AML-193 (cell line): ENCODE measurements at regions not wholly inside any gene's neighbourhood (a gene's known extent, or its start where the extent isn't known, plus 50 kb on each side); places are given as distances from the start of the nearest gene placed in this dataset.

Experiments used
- DNase-seq, 2 experiments: peaks; one replicate each; lab custom pipeline; 2025; lab: John Stamatoyannopoulos, UW

DNA sequence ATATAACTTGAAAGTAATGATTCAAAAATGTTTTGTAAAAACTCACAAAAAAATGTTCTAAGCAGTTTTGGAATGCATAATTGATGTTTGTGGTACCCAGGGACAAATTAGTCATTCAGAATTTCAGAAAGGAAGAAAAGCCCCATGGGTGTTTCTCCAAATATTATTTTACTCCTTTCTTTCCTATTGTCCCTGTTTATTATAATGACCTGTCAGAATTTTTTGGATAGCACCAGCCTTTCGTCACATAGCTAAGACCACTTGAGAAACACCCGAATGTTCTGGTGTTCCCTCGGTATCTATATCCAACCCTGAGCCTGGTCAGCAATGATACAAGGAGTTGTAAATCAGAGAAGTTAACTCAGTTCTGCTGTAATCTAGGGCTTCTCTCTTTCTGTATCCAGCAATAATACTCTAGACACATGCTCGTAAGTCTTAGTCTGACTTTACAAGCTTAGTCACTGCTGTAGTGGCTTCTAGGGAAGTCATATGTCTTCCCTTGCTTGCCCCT lies 64.8 kb upstream of the MEOX2 start:
- DNase-seq, result no peak

DNA sequence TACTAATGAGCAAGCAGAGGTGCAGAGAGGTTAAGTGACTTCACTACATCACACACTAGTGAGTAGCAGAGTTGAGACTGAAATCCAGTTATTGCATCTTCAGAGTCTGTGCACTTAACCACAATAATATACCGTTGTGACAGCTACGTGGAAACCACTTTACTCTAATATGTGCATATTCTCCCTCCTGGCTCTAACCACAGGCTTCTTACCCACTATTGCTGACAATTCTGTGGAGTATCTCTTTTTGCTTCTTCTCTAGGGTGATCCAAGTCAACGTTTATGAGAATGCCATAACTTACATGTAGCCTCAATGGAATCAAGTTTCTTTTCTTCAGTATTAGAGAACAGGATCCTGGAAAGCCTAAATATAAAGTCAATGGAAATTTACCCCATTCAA lies 64.2 kb upstream of the MEOX2 start:
- DNase-seq, result no peak

DNA sequence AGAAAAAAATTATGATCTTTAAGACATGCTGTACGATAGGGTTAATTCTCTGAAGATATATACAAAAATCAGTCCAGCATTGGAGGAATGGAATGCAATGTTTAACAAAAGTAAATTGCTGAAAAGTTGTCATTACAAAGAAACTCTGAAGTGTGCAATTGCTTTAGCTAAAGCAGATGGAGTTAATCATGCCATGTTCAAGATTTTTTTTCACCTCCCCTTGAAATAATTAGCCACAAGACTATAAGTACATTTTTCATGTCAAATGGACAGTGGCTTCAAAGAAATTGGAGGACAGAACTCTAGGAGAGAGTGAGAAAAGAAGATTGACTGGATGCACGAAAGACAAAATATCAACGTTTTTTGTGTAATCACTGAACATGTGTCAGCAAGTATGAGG lies 63.1 kb upstream of the MEOX2 start:
- DNase-seq, result no peak

DNA sequence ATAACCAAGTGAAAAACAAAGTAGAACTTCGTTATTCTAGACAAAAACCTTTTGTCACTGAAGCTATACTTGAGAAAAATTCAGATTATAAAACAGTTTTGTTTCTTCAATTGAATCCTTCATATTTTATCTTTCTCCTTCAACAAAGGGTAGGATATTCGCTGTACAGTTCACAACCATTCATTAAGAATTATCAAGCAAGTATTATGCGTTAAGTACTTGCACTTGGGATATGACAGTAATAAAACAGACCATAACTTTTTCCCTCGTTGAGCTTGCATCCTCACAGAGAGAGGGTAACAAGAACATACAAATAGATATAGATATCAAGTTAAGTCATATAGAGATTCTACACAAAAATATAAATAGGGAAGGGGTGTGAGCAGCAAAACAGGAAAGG lies 61.2 kb upstream of the MEOX2 start:
- DNase-seq, result no peak

DNA sequence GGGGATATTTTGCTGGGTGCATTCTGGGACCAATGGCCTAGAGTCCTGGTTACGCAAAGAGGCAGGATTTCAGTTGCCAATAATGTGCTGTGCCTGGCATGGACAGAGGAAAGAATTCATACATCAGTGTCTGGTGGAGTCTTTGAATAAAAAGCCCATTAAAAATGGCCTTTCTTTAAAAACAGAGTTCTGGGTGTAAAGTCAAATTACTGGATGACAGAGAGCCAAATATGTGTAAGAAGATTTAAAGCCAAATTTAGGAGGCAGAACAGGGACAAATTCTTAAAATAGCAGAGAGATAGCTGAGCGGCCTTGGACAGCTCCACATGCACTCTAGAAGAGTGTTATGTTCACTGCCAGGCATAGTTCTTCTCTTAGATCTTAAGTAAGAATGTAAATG lies 60.8 kb upstream of the MEOX2 start:
- DNase-seq, result no peak

DNA sequence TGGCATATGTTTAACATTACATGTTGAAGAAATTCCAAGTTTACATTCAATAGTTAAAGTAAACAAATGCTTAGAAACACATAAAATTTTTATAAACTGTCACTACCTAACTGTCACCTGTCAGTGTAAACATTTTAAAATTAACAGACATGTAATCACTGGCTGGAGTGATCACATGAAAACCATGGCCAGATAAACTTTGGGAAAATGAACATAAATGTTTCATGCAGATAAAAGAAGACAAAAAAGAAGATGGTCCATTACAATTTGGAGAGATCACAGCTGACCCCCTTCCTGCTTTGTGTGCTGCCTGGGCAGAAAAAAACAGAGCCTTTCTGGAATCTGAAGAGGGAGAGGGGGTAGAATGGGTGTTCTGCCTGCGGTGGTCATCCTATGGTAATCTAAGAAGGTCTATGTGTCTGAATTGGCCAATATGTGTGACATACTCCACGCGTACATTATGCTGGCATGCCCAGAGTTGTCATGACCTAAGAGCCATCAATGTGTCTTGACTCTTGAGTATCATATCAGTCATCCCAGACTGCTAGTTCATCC lies 57.5 kb upstream of the MEOX2 start:
- no peak for DNase-seq

DNA sequence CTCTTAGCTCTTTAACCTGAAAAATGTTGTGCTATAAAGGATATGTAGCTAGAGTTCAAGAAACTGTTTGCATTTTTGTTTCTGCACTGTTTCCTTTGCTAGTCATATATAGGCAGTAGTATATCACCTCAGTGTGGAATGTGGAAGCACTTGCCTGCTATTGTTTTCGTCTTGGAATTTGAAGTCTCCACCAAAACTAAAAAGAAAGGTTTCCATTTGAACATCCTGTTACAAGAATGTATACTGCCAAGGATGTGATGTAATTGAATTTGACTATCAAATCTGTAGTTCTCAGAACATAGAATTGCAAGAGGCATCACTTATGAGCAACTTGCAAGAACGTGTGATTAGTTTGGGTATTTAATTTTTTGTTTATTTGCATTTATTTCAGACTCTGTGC lies 51.1 kb upstream of the MEOX2 start:
- no peak for DNase-seq
